GM23338 (cell line): ENCODE measurements at regions not wholly inside any gene's neighbourhood (a gene's known extent, or its start where the extent isn't known, plus 50 kb on each side); places are given as distances from the start of the nearest gene placed in this dataset.

Source experiments
- ATAC-seq: fragments of 200-7000 bp; cut with Tn5 transposase; 3 replicates; pipeline ENCODE4 v1.9.1; 2020
- DNase-seq: peaks from one replicate; pipeline ENCODE4 v3.0.0-alpha.2; 2015; ENCODE audit warnings: low spot score
- H2AFZ ChIP-seq: fragments of 200-600 bp; sonication (generic); 2 replicates; pipeline ENCODE4 v1.8.0; 2016; ENCODE audit warnings: antibody characterized with exemption, mild to moderate bottlenecking, moderate library complexity
- H3F3A ChIP-seq: fragments of 200-600 bp; sonication (generic); replicated peaks from 2 replicates; pipeline ENCODE4 v1.8.0; 2017; ENCODE audit warnings: antibody characterized with exemption, mixed run types, low read depth
- H3K27ac ChIP-seq: fragments of 200-600 bp; sonication (generic); 2 replicates; pipeline ENCODE4 v1.6.1; 2016; ENCODE audit warnings: low read depth
- H3K27me3 ChIP-seq: fragments of 200-600 bp; sonication (generic); 2 replicates; pipeline ENCODE4 v1.8.0; 2016; ENCODE audit warnings: mild to moderate bottlenecking, mixed run types, moderate library complexity; ENCODE audit not compliant: insufficient read depth
- H3K36me3 ChIP-seq: fragments of 200-600 bp; sonication (generic); 2 replicates; pipeline ENCODE4 v1.8.0; 2016; ENCODE audit warnings: mild to moderate bottlenecking; ENCODE audit not compliant: insufficient read depth
- H3K4me1 ChIP-seq: fragments of 200-600 bp; sonication (generic); 2 replicates; pipeline ENCODE4 v1.8.0; 2016; ENCODE audit warnings: mild to moderate bottlenecking, moderate library complexity; ENCODE audit not compliant: insufficient read depth
- H3K4me2 ChIP-seq: fragments of 200-600 bp; sonication (generic); 2 replicates; pipeline ENCODE4 v1.7.1; 2017; ENCODE audit warnings: mixed run types
- H3K4me3 ChIP-seq: fragments of 200-600 bp; sonication (generic); 2 replicates; pipeline ENCODE4 v1.6.1; 2016; ENCODE audit warnings: mixed run types
- H3K79me2 ChIP-seq: fragments of 200-600 bp; sonication (generic); replicated peaks from 2 replicates; pipeline ENCODE4 v1.8.0; 2017; ENCODE audit warnings: mild to moderate bottlenecking; ENCODE audit not compliant: insufficient read depth
- H3K9me2 ChIP-seq: fragments of 200-600 bp; sonication (generic); 2 replicates; pipeline ENCODE4 v1.8.0; 2017; ENCODE audit not compliant: insufficient read depth
- H4K20me1 ChIP-seq: fragments of 200-600 bp; sonication (generic); replicated peaks from 2 replicates; pipeline ENCODE4 v1.8.0; 2017; ENCODE audit warnings: mild to moderate bottlenecking; ENCODE audit not compliant: insufficient read depth
- H3K27ac Mint-ChIP-seq: 2 replicates; pipeline ENCODE4 v1.8.0; 2020; ENCODE audit warnings: inconsistent platforms, mild to moderate bottlenecking, moderate library complexity, mixed read lengths
- H3K27me3 Mint-ChIP-seq: 3 replicates; pipeline ENCODE4 v1.8.0; 2022; ENCODE audit warnings: low read depth, mild to moderate bottlenecking, moderate library complexity, mixed read lengths, inconsistent platforms; ENCODE audit not compliant: insufficient read depth, poor library complexity
- H3K36me3 Mint-ChIP-seq: 3 replicates; pipeline ENCODE4 v1.8.0; 2021; ENCODE audit warnings: low read depth, mild to moderate bottlenecking, inconsistent platforms, moderate library complexity, mixed read lengths
- H3K4me1 Mint-ChIP-seq: 3 replicates; pipeline ENCODE4 v1.8.0; 2020; ENCODE audit warnings: mild to moderate bottlenecking, inconsistent platforms, mixed read lengths
- H3K4me3 Mint-ChIP-seq: 3 replicates; pipeline ENCODE4 v1.8.0; 2021; ENCODE audit warnings: moderate library complexity, mild to moderate bottlenecking, inconsistent platforms, mixed read lengths
- H3K9me3 Mint-ChIP-seq: 3 replicates; pipeline ENCODE4 v1.8.0; 2020; ENCODE audit warnings: moderate library complexity, mild to moderate bottlenecking, inconsistent platforms, mixed read lengths
- CREB1 ChIP-seq: fragments of 250-450 bp; sonication (Bioruptor Pico); IDR thresholded peaks from 2 replicates; pipeline ENCODE4 v1.5.0; 2020; ENCODE audit warnings: low read depth, mild to moderate bottlenecking, moderate library complexity
- ETS1 ChIP-seq: IDR thresholded peaks from 2 replicates; pipeline ENCODE4 v1.6.1; 2016; ENCODE audit warnings: antibody characterized with exemption
- EZH2 ChIP-seq: fragments of 200-600 bp; sonication (generic); IDR thresholded peaks from one replicate; pipeline ENCODE4 v1.8.0; 2017; ENCODE audit warnings: antibody characterized with exemption, mild to moderate bottlenecking, low read depth; ENCODE audit not compliant: unreplicated experiment
- EZH2phosphoT487 ChIP-seq: fragments of 200-600 bp; sonication (generic); IDR thresholded peaks from one replicate; pipeline ENCODE4 v1.8.1; 2018; ENCODE audit warnings: antibody characterized with exemption; ENCODE audit not compliant: unreplicated experiment
- JUNB ChIP-seq: IDR thresholded peaks from one replicate; pipeline ENCODE4 v1.6.1; 2016; ENCODE audit warnings: antibody characterized with exemption; ENCODE audit not compliant: unreplicated experiment
- NANOG ChIP-seq: IDR thresholded peaks from 2 replicates; pipeline ENCODE4 v1.6.1; 2016; ENCODE audit warnings: antibody characterized with exemption, borderline replicate concordance
- POLR2AphosphoS5 ChIP-seq: IDR thresholded peaks from 2 replicates; pipeline ENCODE4 v1.6.1; 2016; ENCODE audit warnings: antibody characterized with exemption, low read depth
- REST ChIP-seq: IDR thresholded peaks from one replicate; pipeline ENCODE4 v1.6.1; 2018; ENCODE audit warnings: antibody characterized with exemption; ENCODE audit not compliant: unreplicated experiment
- STAT1 ChIP-seq: IDR thresholded peaks from one replicate; pipeline ENCODE4 v1.6.1; 2016; ENCODE audit warnings: antibody characterized with exemption; ENCODE audit not compliant: unreplicated experiment
- ZNF114 ChIP-seq: fragments of 250-450 bp; sonication (Bioruptor Pico); IDR thresholded peaks from 2 replicates; pipeline ENCODE4 v1.5.0; 2020; ENCODE audit warnings: mild to moderate bottlenecking, moderate library complexity
- ZNF331 ChIP-seq: fragments of 250-450 bp; sonication (Bioruptor Pico); IDR thresholded peaks from 2 replicates; pipeline ENCODE4 v1.5.0; 2020; ENCODE audit warnings: low read depth, mild to moderate bottlenecking, moderate library complexity
- TF ChIP-seq, protein P1 (sequence below), 2 experiments: fragments of 200-600 bp in 1 of 2; sonication (generic) in 1 of 2; conservative IDR thresholded peaks; 2 replicates each; pipeline versions ENCODE4 v1.5.1 to v1.6.1; 2016 to 2017; ENCODE audit warnings: antibody characterized with exemption in 2 of 2, low read depth in 2 of 2, mild to moderate bottlenecking in 2 of 2, moderate library complexity in 1 of 2
- TF ChIP-seq, protein P2 (sequence below): fragments of 250-450 bp; sonication (Bioruptor Pico); IDR thresholded peaks from 2 replicates; pipeline ENCODE4 v1.5.0; 2020; ENCODE audit warnings: mild to moderate bottlenecking, moderate library complexity

DNA sequence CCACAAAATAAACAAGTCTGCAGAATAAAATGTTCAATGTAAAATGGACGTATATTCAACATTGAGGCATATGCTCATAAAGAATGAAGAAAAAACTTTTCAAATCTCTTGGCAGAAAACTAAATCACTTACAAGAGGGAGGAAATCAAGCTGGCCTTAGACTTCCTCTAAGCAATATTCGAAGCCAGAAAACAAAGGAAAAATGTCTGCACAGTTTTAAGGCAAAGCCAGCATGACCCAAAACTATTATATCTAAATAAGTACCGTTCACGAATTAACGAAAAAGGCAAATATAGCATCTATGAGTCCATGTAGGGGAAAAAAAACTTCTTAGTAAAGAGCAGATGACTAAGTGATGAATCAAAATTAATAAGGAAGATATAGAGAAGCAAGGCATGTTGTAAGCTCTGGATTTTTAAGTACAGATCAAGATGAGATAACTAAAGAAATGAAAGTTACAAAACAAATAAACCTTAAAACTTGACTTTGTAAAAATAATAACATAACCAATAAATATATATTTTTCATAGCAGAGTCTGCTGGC lies 101.3 kb downstream of the KCNRG start:
- Histone ChIP-seq H3K4me1 (peaks cover under 1% of the 10 kb centered on the region; the same call in 1 of the 2 replicates), H3K9me2 (no peaks in the 10 kb centered on the region), H4K20me1 (peaks cover 9% of the 10 kb centered on the region), H3K4me2 (no peak overlapping the region), H3K27me3 (peaks cover 23% of the 10 kb centered on the region), H3K4me3 (no peak overlapping the region), H3F3A (0 out of 2 replicates have a peak, but pooled peaks cover 5% of the 10 kb centered on the region), H3K79me2 (no peaks in the 10 kb centered on the region), H3K36me3 (no peaks in the 10 kb centered on the region), H3K27ac (no peak overlapping the region), H2AFZ (no peak overlapping the region)
- TF ChIP-seq, protein P1, sequence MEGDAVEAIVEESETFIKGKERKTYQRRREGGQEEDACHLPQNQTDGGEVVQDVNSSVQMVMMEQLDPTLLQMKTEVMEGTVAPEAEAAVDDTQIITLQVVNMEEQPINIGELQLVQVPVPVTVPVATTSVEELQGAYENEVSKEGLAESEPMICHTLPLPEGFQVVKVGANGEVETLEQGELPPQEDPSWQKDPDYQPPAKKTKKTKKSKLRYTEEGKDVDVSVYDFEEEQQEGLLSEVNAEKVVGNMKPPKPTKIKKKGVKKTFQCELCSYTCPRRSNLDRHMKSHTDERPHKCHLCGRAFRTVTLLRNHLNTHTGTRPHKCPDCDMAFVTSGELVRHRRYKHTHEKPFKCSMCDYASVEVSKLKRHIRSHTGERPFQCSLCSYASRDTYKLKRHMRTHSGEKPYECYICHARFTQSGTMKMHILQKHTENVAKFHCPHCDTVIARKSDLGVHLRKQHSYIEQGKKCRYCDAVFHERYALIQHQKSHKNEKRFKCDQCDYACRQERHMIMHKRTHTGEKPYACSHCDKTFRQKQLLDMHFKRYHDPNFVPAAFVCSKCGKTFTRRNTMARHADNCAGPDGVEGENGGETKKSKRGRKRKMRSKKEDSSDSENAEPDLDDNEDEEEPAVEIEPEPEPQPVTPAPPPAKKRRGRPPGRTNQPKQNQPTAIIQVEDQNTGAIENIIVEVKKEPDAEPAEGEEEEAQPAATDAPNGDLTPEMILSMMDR (conservative IDR thresholded peaks at IDR 0.05; ENCODE audit: low read depth in 2 of 2), result no peak
- TF ChIP-seq ZNF331 (CRISPR knock-in tag) (no peak), ETS1 (no peak), NANOG (no peak), POLR2AphosphoS5 (no peak), STAT1 (no peak), CREB1 (CRISPR knock-in tag) (no peak), EZH2 (no peak), REST (no peak), JUNB (no peak), ZNF114 (CRISPR knock-in tag) (no peak), EZH2phosphoT487 (no peak)
- TF ChIP-seq, protein P2, sequence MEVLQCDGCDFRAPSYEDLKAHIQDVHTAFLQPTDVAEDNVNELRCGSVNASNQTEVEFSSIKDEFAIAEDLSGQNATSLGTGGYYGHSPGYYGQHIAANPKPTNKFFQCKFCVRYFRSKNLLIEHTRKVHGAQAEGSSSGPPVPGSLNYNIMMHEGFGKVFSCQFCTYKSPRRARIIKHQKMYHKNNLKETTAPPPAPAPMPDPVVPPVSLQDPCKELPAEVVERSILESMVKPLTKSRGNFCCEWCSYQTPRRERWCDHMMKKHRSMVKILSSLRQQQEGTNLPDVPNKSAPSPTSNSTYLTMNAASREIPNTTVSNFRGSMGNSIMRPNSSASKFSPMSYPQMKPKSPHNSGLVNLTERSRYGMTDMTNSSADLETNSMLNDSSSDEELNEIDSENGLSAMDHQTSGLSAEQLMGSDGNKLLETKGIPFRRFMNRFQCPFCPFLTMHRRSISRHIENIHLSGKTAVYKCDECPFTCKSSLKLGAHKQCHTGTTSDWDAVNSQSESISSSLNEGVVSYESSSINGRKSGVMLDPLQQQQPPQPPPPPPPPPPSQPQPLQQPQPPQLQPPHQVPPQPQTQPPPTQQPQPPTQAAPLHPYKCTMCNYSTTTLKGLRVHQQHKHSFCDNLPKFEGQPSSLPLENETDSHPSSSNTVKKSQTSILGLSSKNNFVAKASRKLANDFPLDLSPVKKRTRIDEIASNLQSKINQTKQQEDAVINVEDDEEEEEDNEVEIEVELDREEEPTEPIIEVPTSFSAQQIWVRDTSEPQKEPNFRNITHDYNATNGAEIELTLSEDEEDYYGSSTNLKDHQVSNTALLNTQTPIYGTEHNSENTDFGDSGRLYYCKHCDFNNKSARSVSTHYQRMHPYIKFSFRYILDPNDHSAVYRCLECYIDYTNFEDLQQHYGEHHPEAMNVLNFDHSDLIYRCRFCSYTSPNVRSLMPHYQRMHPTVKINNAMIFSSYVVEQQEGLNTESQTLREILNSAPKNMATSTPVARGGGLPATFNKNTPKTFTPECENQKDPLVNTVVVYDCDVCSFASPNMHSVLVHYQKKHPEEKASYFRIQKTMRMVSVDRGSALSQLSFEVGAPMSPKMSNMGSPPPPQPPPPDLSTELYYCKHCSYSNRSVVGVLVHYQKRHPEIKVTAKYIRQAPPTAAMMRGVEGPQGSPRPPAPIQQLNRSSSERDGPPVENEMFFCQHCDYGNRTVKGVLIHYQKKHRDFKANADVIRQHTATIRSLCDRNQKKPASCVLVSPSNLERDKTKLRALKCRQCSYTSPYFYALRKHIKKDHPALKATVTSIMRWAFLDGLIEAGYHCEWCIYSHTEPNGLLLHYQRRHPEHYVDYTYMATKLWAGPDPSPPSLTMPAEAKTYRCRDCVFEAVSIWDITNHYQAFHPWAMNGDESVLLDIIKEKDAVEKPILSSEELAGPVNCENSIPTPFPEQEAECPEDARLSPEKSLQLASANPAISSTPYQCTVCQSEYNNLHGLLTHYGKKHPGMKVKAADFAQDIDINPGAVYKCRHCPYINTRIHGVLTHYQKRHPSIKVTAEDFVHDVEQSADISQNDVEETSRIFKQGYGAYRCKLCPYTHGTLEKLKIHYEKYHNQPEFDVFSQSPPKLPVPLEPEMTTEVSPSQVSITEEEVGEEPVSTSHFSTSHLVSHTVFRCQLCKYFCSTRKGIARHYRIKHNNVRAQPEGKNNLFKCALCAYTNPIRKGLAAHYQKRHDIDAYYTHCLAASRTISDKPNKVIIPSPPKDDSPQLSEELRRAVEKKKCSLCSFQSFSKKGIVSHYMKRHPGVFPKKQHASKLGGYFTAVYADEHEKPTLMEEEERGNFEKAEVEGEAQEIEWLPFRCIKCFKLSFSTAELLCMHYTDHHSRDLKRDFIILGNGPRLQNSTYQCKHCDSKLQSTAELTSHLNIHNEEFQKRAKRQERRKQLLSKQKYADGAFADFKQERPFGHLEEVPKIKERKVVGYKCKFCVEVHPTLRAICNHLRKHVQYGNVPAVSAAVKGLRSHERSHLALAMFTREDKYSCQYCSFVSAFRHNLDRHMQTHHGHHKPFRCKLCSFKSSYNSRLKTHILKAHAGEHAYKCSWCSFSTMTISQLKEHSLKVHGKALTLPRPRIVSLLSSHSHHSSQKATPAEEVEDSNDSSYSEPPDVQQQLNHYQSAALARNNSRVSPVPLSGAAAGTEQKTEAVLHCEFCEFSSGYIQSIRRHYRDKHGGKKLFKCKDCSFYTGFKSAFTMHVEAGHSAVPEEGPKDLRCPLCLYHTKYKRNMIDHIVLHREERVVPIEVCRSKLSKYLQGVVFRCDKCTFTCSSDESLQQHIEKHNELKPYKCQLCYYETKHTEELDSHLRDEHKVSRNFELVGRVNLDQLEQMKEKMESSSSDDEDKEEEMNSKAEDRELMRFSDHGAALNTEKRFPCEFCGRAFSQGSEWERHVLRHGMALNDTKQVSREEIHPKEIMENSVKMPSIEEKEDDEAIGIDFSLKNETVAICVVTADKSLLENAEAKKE, result no peak
- Mint-ChIP-seq H3K27ac (no peak overlapping the region), H3K4me3 (no peak overlapping the region), H3K4me1 (peaks cover 1% of the 10 kb centered on the region; the same call in 1 of the 3 replicates), H3K36me3 (no peaks in the 10 kb centered on the region), H3K9me3 (no peaks in the 10 kb centered on the region), H3K27me3 (peaks cover 9% of the 10 kb centered on the region)
- DNase-seq (no peak), ATAC-seq (no peak)
